ENCODE measurements at regions not wholly inside any gene's neighbourhood (a gene's known extent, or its start where the extent isn't known, plus 50 kb on each side); places are given as distances from the start of the nearest gene placed in this dataset.

DNA sequence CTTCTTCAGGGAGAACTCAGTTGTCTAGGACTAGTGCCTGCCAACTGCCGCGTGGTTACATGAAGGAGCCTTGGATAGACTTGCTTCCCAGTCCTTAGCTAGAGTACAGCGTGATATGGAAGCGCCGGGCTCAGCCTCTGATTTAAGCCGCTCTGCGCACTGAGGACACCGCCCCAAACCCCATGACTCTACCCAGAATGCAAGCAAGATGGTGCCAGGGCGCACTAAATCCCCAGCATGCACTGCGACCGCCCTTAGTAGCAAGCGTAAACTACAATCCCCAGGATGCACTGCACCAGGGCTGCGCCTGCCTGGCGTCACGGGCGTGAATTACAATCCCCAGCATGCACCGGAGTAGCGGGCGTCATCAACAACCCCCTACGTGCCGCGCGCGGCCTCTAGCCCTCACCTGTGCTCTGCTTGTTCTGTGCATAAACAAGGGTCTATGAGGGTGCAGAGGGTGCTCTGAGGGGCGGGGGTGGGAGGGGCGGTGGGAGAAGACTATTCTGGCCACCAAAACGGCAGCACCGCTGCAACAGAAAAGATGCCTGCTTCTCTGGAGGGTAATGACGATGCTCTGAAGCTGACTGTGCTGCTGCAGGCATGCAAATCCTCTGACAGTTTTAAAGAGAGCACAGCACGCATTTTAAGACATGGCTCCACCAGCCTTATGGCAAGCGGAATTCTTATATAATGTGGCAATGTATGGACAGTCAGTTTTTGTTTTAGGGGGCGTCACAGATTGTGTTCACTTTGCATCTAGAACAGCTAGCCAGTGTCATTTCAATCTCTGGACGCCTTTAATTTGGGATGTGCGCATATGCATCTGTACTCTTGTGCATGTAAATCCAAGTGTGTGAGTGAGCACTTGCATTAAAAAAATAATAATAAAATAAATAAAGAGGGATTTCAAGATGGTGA, 282.5 kb upstream of the MYT1L start:
- Histone ChIP-seq H3K4me1 (ENCODE audit: control insufficient read depth, extremely low read depth, insufficient read depth, low read length) (no peaks in the 10 kb centered on the region), H3K4me3 (replicated peaks in 1 of 4; ENCODE audit: control extremely low read depth in 1 of 4, insufficient read depth in 1 of 4, low read depth in 3 of 4, low read length in 4 of 4) (peak overlapping the region in 3 of 4 experiments; percentile 10 to 61 (median 30)), H3K9ac (ENCODE audit: insufficient read depth, low read length) (no peak overlapping the region), H3K9me3 (ENCODE audit: control insufficient read depth, insufficient read depth, low read depth, low read length) (no peaks in the 10 kb centered on the region), H3K27ac (ENCODE audit: insufficient read depth, low read length) (no peak overlapping the region), H3K79me2 (ENCODE audit: control insufficient read depth, insufficient read depth, low read length) (no peaks in the 10 kb centered on the region), H3K27me3 (ENCODE audit: control insufficient read depth, insufficient read depth, low read length) (no peaks in the 10 kb centered on the region), H2AFZ (ENCODE audit: low read length) (peak overlapping the region; percentile 53), H3K36me3 (ENCODE audit: control insufficient read depth, insufficient read depth, low read length) (no peaks in the 10 kb centered on the region), H4K20me1 (ENCODE audit: control insufficient read depth, extremely low read depth, insufficient read depth, low read length) (no peaks in the 10 kb centered on the region), H3K4me2 (ENCODE audit: extremely low read depth, insufficient read depth, low read length) (peak overlapping the region; percentile 44)
- DNase-seq (ENCODE audit: low read depth in 2 of 2): peak; percentile 82 to 91
- TF ChIP-seq, protein P1, sequence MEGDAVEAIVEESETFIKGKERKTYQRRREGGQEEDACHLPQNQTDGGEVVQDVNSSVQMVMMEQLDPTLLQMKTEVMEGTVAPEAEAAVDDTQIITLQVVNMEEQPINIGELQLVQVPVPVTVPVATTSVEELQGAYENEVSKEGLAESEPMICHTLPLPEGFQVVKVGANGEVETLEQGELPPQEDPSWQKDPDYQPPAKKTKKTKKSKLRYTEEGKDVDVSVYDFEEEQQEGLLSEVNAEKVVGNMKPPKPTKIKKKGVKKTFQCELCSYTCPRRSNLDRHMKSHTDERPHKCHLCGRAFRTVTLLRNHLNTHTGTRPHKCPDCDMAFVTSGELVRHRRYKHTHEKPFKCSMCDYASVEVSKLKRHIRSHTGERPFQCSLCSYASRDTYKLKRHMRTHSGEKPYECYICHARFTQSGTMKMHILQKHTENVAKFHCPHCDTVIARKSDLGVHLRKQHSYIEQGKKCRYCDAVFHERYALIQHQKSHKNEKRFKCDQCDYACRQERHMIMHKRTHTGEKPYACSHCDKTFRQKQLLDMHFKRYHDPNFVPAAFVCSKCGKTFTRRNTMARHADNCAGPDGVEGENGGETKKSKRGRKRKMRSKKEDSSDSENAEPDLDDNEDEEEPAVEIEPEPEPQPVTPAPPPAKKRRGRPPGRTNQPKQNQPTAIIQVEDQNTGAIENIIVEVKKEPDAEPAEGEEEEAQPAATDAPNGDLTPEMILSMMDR (conservative IDR thresholded peaks at IDR 0.05 in 1 of 2, IDR thresholded peaks at IDR 0.05 in 1 of 2; ENCODE audit: low read depth in 1 of 2, low read length in 2 of 2): no peak
- no peak for TF ChIP-seq EZH2 (IDR thresholded peaks at IDR 0.05; ENCODE audit: low read length, missing control alignments)

DNA sequence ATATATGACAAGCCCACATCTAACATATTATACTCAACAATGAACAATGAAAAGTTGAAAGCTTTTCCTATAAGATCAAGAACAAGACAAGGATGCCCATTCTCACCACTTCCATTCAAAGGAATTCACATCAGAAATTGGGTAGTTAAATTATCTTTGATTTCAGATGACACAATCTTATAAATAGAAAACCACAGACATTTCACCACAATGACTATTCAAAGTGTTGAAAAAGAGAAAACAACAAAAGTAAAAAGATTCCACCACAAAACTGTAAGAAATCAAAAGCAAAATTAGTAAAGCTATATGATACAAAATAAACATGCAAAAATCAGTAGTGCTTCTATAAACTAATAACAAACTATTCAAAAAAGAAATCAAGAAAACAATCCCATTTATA, 279.7 kb upstream of the MYT1L start:
- Histone ChIP-seq H2AFZ (ENCODE audit: low read length) (no peak overlapping the region), H3K27me3 (ENCODE audit: control insufficient read depth, insufficient read depth, low read length) (no peaks in the 10 kb centered on the region), H3K9me3 (ENCODE audit: control insufficient read depth, insufficient read depth, low read depth, low read length) (no peaks in the 10 kb centered on the region), H3K4me2 (ENCODE audit: extremely low read depth, insufficient read depth, low read length) (no peak overlapping the region), H3K4me1 (ENCODE audit: control insufficient read depth, extremely low read depth, insufficient read depth, low read length) (no peaks in the 10 kb centered on the region), H3K4me3 (replicated peaks in 1 of 4; ENCODE audit: control extremely low read depth in 1 of 4, insufficient read depth in 1 of 4, low read depth in 3 of 4, low read length in 4 of 4) (no peak overlapping the region), H3K36me3 (ENCODE audit: control insufficient read depth, insufficient read depth, low read length) (no peaks in the 10 kb centered on the region), H3K27ac (ENCODE audit: insufficient read depth, low read length) (no peak overlapping the region), H3K79me2 (ENCODE audit: control insufficient read depth, insufficient read depth, low read length) (no peaks in the 10 kb centered on the region), H4K20me1 (ENCODE audit: control insufficient read depth, extremely low read depth, insufficient read depth, low read length) (no peaks in the 10 kb centered on the region), H3K9ac (ENCODE audit: insufficient read depth, low read length) (no peak overlapping the region)
- DNase-seq (ENCODE audit: low read depth in 2 of 2): no peak
- TF ChIP-seq, protein P1 (conservative IDR thresholded peaks at IDR 0.05 in 1 of 2, IDR thresholded peaks at IDR 0.05 in 1 of 2; ENCODE audit: low read depth in 1 of 2, low read length in 2 of 2): no peak

DNA sequence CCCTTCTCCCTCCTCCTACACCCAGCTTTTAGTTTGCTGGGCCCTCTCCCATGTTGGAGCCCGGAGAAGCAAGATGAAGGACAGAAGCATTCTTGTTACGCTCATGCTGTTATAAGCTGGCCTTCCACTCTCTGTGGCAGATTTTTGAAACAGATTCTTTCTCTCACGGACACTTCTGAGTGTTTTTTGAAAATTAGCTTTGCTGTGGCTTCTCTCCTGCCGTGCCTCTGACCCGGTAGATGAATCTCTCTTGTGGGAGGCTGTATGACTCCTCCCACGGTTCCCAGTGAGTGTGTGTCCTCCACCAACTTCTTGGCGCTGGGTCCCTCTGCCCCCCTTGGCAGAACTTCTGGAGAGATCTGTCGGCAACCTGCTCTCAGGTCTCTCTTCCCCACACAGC, 269.3 kb upstream of the MYT1L start:
- Histone ChIP-seq H3K79me2 (ENCODE audit: control insufficient read depth, insufficient read depth, low read length) (no peaks in the 10 kb centered on the region), H3K9me3 (ENCODE audit: control insufficient read depth, insufficient read depth, low read depth, low read length) (no peaks in the 10 kb centered on the region), H3K36me3 (ENCODE audit: control insufficient read depth, insufficient read depth, low read length) (no peaks in the 10 kb centered on the region), H3K27ac (ENCODE audit: insufficient read depth, low read length) (no peak overlapping the region), H3K4me2 (ENCODE audit: extremely low read depth, insufficient read depth, low read length) (no peak overlapping the region), H3K27me3 (ENCODE audit: control insufficient read depth, insufficient read depth, low read length) (no peaks in the 10 kb centered on the region), H3K9ac (ENCODE audit: insufficient read depth, low read length) (no peak overlapping the region), H2AFZ (ENCODE audit: low read length) (no peak overlapping the region), H3K4me1 (ENCODE audit: control insufficient read depth, extremely low read depth, insufficient read depth, low read length) (no peaks in the 10 kb centered on the region), H4K20me1 (ENCODE audit: control insufficient read depth, extremely low read depth, insufficient read depth, low read length) (no peaks in the 10 kb centered on the region), H3K4me3 (replicated peaks in 1 of 4; ENCODE audit: control extremely low read depth in 1 of 4, insufficient read depth in 1 of 4, low read depth in 3 of 4, low read length in 4 of 4) (no peak overlapping the region)
- no peak for DNase-seq (ENCODE audit: low read depth in 2 of 2)
- no peak for TF ChIP-seq EZH2 (IDR thresholded peaks at IDR 0.05; ENCODE audit: low read length, missing control alignments)

Data from fibroblast of lung (primary cell).